HG03025 (cell line): ENCODE measurements at regions not wholly inside any gene's neighbourhood (a gene's known extent, or its start where the extent isn't known, plus 50 kb on each side); places are given as distances from the start of the nearest gene placed in this dataset.

Source experiments
- ATAC-seq: cut with Tn5 transposase; IDR thresholded peaks from one replicate; pipeline ENCODE4 v1.9.1; 2021; ENCODE audit warnings: mild to moderate bottlenecking, moderate library complexity; ENCODE audit not compliant: unreplicated experiment, low FRiP score

GRCh38 chr3:59270209-59270608 lies 220.4 kb upstream of the CFAP20DC start:
- no peak for ATAC-seq

GRCh38 chr3:59268170-59268569 lies 218.3 kb upstream of the CFAP20DC start:
- no peak for ATAC-seq

- no peak for ATAC-seq
Measured at GRCh38 chr3:59267021-59267420, 217.2 kb upstream of the CFAP20DC start.

DNA sequence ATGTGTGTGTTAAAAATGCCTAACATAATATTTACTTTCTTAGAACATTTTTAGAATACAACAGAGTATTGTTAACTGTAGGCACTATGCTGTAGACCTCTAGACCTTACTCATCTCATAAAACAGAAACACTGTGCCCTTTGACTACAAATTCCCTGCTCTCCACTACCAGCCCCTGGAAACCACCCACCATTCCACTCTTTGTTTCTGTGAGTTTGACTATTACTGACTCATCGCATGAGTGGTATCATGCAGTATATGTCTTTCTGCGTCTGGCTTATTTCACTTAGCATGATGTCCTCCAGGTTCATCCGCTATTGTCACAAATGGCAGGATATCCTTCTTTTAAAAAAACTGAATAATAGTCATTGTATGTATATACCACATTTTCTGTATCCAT lies 216.7 kb upstream of the CFAP20DC start:
- no peak for ATAC-seq

DNA sequence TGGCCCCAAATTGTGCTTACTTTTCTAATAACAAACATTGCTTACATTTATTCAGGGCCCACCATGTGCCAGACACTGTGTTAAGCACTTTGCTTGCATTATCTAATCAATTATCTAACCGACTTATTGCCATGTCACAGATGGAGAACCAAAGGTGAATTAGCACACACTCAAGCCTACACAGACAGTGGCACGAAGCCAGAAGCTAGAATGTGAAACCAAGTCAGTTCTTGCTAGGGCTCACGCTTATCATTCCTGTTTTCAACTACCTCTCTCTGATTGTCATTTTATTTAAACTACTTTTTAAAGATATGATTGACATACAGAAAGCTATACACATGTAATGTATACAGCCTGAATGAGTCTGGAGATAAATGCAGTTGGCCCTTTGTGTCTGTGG lies 215.7 kb upstream of the CFAP20DC start:
- no peak for ATAC-seq

GRCh38 chr3:59264366-59264765 lies 214.5 kb upstream of the CFAP20DC start:
- no peak for ATAC-seq

- ATAC-seq: no peak
Measured at GRCh38 chr3:59263152-59263551, 213.3 kb upstream of the CFAP20DC start.

- ATAC-seq: peak; percentile 80
Measured at GRCh38 chr3:59262076-59262498, 212.3 kb upstream of the CFAP20DC start.

- no peak for ATAC-seq
Measured at GRCh38 chr3:59261009-59261408, 211.2 kb upstream of the CFAP20DC start.

- ATAC-seq: no peak
Measured at GRCh38 chr3:59258550-59259260, 208.9 kb upstream of the CFAP20DC start.

DNA sequence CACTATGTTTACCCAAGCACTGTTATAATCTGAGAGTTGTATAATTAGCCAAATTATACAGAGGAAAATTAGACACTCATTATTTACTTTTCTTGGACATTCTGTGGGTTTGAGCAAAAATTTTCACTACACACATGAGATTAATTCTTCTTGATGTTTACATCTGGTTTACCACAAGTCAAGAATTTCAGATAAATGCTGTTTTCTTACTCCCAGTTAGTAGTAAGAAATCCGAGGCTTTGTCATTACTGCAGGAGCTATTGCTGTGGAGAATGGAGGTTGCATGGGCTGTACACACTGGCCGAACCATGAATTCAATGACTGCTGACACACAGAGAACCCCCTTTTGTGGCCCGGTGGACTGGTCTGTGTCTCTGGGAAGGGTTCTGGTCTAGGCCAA lies 207.7 kb upstream of the CFAP20DC start:
- no peak for ATAC-seq

GRCh38 chr3:59256230-59256629 lies 206.4 kb upstream of the CFAP20DC start:
- ATAC-seq: no peak

- ATAC-seq: no peak
Measured at GRCh38 chr3:59254976-59255375, 205.2 kb upstream of the CFAP20DC start.

GRCh38 chr3:59254433-59254832 lies 204.6 kb upstream of the CFAP20DC start:
- no peak for ATAC-seq

DNA sequence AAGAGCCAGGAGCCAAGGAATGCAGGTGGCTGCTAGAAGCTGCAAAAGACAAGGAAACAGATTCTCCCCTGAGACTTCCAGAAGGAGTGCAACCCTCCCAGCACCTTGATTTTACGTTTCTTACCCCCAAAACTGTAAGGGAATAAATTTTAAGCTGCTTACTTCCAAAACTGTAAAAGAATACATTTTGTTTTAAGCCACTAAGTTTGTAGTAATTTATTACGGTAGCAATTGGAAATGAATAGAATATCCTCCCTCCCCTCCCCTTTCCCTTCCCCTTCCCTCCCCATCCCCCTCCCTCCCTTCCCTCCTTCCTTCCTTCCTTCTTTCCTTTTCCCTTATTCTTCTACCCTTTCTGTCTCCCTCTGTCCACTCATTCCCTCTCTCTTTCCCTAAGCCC lies 203.7 kb upstream of the CFAP20DC start:
- no peak for ATAC-seq

GRCh38 chr3:59251869-59252268 lies 202.0 kb upstream of the CFAP20DC start:
- ATAC-seq: no peak

DNA sequence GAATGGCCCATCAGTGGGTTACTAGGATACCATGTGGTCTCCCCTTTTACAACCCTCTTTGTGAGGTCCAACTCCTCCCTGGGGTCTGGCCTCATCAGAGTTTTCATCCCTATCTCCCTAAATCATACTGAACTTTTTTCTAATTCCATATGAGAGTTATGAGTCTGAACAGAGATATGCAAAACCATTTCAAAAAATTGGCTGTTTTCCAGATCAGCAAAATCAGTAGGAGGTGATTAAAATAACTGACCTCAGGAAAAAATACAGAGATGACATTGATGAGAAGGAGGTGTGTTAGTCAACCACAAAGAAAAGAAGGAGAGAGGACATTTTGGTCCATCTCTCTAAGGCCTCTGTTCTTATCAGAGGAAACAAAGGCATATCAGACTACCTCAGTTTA lies 200.8 kb upstream of the CFAP20DC start:
- ATAC-seq: no peak

DNA sequence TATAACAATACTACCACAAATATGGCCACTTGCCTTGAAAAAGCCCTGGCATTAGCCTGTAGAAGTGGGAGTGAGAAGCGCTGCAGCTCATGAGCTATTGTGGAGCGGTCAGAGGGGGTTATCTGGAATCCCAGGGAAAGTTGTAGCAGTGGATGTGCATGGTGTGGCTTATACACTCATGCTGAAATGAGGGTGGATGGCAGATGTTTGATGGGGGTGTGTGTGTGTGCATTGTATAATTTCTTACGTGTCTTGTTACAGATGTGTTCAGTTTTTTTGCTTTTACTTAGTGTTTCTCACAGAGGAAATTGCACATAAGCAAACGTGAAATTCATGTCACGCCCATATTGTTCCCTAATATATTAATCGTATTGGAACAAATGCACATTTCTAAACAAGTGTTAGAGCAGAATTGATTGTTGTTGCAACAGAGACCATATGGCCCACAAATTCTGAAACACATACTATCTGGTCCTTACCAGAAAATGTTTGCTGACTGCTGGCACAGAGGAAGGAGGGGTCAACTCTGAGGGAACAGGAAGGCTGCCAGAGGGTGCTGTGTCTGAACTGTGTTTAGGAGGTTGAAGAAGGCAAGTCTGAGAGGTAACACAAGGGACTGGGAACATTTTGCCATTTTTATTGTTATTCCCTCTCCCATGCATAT lies 200.0 kb upstream of the CFAP20DC start:
- no peak for ATAC-seq

GRCh38 chr3:59249004-59249403 lies 199.2 kb upstream of the CFAP20DC start:
- no peak for ATAC-seq

DNA sequence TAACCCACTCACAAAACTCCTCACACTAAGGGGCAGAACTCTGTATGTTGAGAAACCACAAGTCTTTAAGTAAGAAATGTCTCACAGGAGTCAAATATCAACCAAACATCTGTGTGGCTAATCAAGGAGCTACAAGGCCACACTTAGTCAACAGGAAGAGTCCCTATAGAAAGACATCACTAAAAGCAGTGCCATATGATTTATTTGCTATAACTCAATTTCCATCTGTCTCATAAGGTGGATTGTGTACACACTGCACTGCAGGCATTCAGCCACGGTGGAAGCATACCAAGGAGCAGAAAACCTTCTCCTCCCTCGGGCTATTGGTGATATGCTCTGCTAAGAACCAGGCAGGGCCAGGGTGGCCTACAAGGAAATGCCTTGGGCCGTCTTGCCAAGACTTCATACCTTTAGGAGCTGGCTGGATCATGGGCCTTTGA lies 197.6 kb upstream of the CFAP20DC start:
- no peak for ATAC-seq

DNA sequence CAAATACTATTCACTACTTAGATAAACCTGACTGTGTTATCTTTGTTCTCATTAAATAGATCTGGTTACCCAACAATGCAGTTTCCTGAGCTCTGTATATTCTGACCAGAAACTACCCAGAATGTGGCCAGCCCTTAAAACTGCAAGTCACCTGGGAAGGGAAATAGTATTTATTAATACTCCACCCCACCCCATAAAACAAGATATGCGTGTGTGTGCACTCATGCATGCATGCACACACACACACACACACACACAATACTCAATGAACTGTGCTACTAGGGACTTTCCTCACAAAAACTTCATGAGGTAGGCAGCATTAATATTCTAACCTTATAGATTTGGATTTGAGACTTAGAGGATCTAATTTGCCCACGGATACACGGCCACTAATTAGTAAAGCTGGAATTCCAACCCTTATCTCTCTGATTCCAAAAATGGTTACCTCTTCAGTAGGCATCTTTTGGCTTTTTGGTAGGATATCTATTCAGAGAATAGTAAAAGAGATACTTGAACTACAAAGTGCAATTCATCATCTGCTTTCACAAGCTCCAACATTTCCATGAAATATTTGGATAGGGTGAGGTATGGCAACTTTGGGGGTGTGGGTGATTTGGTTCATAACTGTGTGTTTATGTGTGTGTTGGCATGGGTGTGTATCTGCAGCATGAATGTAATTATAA lies 197.0 kb upstream of the CFAP20DC start:
- no peak for ATAC-seq
